ENCODE measurements at regions not wholly inside any gene's neighbourhood (a gene's known extent, or its start where the extent isn't known, plus 50 kb on each side); places are given as distances from the start of the nearest gene placed in this dataset.

DNA sequence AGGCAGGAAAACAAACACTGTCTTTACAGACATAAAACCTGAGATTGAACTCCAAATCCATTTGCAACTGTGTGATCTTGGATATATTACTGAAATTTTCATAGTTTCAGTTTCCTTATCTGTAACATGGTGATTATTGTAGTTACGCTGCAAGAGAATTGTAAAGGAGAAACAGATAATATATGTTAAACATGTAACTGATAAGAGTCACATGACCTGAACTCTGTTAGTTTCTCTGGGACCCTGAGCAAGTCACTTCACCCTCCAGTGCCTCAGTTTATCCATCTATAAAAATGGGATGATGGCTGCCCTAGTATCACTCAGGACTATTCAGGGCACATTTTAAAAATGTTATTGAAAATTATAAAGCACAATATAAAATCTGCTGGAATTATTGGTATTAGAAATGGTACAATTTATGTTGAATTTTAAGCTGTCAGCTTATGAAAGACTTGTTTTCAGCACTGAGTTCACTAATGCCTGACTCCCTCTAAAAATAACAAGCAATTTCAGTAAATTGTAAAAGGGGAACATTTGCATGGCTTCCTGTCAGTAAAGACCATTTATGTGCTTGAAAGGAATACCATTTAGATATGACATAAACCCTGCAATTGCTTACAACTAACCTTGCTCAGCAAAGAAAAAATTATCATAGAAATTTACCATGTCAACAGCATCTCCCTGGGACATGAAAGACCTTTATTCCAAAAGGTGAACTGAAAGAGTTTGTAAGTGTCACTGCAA, 393.5 kb downstream of the RAD51AP2 start:
- Histone ChIP-seq H3K9me3 (no peaks in the 10 kb centered on the region), H3K4me1 (no peaks in the 10 kb centered on the region), H3K36me3 (no peaks in the 10 kb centered on the region), H3K4me3 (no peak overlapping the region), H3K27me3 (no peaks in the 10 kb centered on the region), H3K27ac (no peak overlapping the region)
- TF ChIP-seq EP300 (IDR thresholded peaks at IDR 0.05) (no peak), POLR2AphosphoS5 (IDR thresholded peaks at IDR 0.05) (no peak), POLR2A (IDR thresholded peaks at IDR 0.05) (no peak)
- TF ChIP-seq, protein P1, sequence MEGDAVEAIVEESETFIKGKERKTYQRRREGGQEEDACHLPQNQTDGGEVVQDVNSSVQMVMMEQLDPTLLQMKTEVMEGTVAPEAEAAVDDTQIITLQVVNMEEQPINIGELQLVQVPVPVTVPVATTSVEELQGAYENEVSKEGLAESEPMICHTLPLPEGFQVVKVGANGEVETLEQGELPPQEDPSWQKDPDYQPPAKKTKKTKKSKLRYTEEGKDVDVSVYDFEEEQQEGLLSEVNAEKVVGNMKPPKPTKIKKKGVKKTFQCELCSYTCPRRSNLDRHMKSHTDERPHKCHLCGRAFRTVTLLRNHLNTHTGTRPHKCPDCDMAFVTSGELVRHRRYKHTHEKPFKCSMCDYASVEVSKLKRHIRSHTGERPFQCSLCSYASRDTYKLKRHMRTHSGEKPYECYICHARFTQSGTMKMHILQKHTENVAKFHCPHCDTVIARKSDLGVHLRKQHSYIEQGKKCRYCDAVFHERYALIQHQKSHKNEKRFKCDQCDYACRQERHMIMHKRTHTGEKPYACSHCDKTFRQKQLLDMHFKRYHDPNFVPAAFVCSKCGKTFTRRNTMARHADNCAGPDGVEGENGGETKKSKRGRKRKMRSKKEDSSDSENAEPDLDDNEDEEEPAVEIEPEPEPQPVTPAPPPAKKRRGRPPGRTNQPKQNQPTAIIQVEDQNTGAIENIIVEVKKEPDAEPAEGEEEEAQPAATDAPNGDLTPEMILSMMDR (IDR thresholded peaks at IDR 0.05) = no peak
- no peak for DNase-seq (ENCODE audit: low spot score in 2 of 2)
- 84% methylated on average over 1 of the region's 1 CpG for WGBS

- no peaks in the 10 kb centered on the region for H3K9me3 ChIP-seq
- no peak overlapping the region for H3K4me3 ChIP-seq
- DNase-seq (ENCODE audit: low spot score in 2 of 2) = no peak
- H3K27ac ChIP-seq = no peak overlapping the region
- no peaks in the 10 kb centered on the region for H3K27me3 ChIP-seq
- TF ChIP-seq POLR2A (IDR thresholded peaks at IDR 0.05) (no peak), EP300 (IDR thresholded peaks at IDR 0.05) (no peak), POLR2AphosphoS5 (IDR thresholded peaks at IDR 0.05) (no peak)
- TF ChIP-seq, protein P1 (IDR thresholded peaks at IDR 0.05) = no peak
- H3K4me1 ChIP-seq = no peaks in the 10 kb centered on the region
- WGBS = 71% methylated on average over 7 of the region's 7 CpGs
- no peaks in the 10 kb centered on the region for H3K36me3 ChIP-seq
Measured at GRCh38 chr2:17122887-17123501, 395.2 kb downstream of the RAD51AP2 start.

GRCh38 chr2:17115466-17115865, 402.8 kb downstream of the RAD51AP2 start:
- no peak for DNase-seq (ENCODE audit: low spot score in 2 of 2)
- Histone ChIP-seq H3K27me3 (no peaks in the 10 kb centered on the region), H3K36me3 (no peaks in the 10 kb centered on the region), H3K9me3 (no peaks in the 10 kb centered on the region), H3K4me1 (no peaks in the 10 kb centered on the region), H3K4me3 (no peak overlapping the region), H3K27ac (no peak overlapping the region)
- 35% methylated on average over 1 of the region's 1 CpG for WGBS
- TF ChIP-seq, protein P1 (IDR thresholded peaks at IDR 0.05) = no peak
- no peak for TF ChIP-seq EP300 (IDR thresholded peaks at IDR 0.05)
- TF ChIP-seq POLR2A (IDR thresholded peaks at IDR 0.05) = no peak
- TF ChIP-seq POLR2AphosphoS5 (IDR thresholded peaks at IDR 0.05) = no peak

GRCh38 chr2:17115042-17115441, 403.2 kb downstream of the RAD51AP2 start:
- 21% methylated on average over 2 of the region's 2 CpGs for WGBS
- no peaks in the 10 kb centered on the region for H3K9me3 ChIP-seq
- no peak for TF ChIP-seq EP300 (IDR thresholded peaks at IDR 0.05)

GRCh38 chr2:17107871-17108270, 410.4 kb downstream of the RAD51AP2 start:
- no peak for DNase-seq (ENCODE audit: low spot score in 2 of 2)
- TF ChIP-seq POLR2A (IDR thresholded peaks at IDR 0.05) (no peak), POLR2AphosphoS5 (IDR thresholded peaks at IDR 0.05) (no peak), EP300 (IDR thresholded peaks at IDR 0.05) (no peak)
- TF ChIP-seq, protein P1 (IDR thresholded peaks at IDR 0.05) = no peak
- no peaks in the 10 kb centered on the region for H3K36me3 ChIP-seq
- H3K4me1 ChIP-seq = no peaks in the 10 kb centered on the region
- WGBS = 49% methylated on average over 2 of the region's 2 CpGs
- H3K4me3 ChIP-seq = no peak overlapping the region
- H3K27me3 ChIP-seq = no peaks in the 10 kb centered on the region
- no peak overlapping the region for H3K27ac ChIP-seq
- H3K9me3 ChIP-seq = no peaks in the 10 kb centered on the region

More at GRCh38 chr2:17115042-17115441, 403.2 kb downstream of the RAD51AP2 start:
- no peak overlapping the region for H3K27ac ChIP-seq
- no peaks in the 10 kb centered on the region for H3K4me1 ChIP-seq
- no peak for DNase-seq (ENCODE audit: low spot score in 2 of 2)
- no peaks in the 10 kb centered on the region for H3K36me3 ChIP-seq
- no peak overlapping the region for H3K4me3 ChIP-seq
- H3K27me3 ChIP-seq = no peaks in the 10 kb centered on the region

Data from suprapubic skin (tissue), 4 donors.